SK-N-SH treated with all-trans-retinoic acid at 6 μM for 48 hours (cell line): ENCODE measurements at regions not wholly inside any gene's neighbourhood (a gene's known extent, or its start where the extent isn't known, plus 50 kb on each side); places are given as distances from the start of the nearest gene placed in this dataset.

ENCODE experiments used
- ARNTL ChIP-seq: fragments of 450-650 bp; formaldehyde crosslinking; IDR thresholded peaks from 2 replicates; pipeline ENCODE4 v1.5.0; 2020; ENCODE audit warnings: low read depth, mild to moderate bottlenecking, moderate library complexity, borderline replicate concordance
- ISL1 ChIP-seq: fragments of 250-450 bp; sonication (Bioruptor Pico); IDR thresholded peaks from 2 replicates; pipeline ENCODE4 v2.1.2; 2022; ENCODE audit warnings: mild to moderate bottlenecking, moderate library complexity
- TCF4 ChIP-seq: fragments of 250-450 bp; sonication (Bioruptor Pico); IDR thresholded peaks from 2 replicates; pipeline ENCODE4 v1.8.0; 2021; ENCODE audit warnings: mild to moderate bottlenecking, moderate library complexity, borderline replicate concordance
- ZFP30 ChIP-seq: fragments of 450-650 bp; formaldehyde crosslinking; IDR thresholded peaks from 2 replicates; pipeline ENCODE4 v1.5.0; 2022; ENCODE audit warnings: mild to moderate bottlenecking, moderate library complexity

- TF ChIP-seq TCF4 (CRISPR knock-in tag) = no peak
- TF ChIP-seq ZFP30 (CRISPR knock-in tag) = no peak
- TF ChIP-seq ISL1 (CRISPR knock-in tag) = no peak
- no peak for TF ChIP-seq ARNTL (CRISPR knock-in tag)
Measured at GRCh38 chr2:199594443-199594842, 136.7 kb upstream of the SATB2 start.
